ENCODE measurements at regions not wholly inside any gene's neighbourhood (a gene's known extent, or its start where the extent isn't known, plus 50 kb on each side); places are given as distances from the start of the nearest gene placed in this dataset.

- TF ChIP-seq BCL3 (IDR thresholded peaks at IDR 0.05; ENCODE audit: borderline replicate concordance, insufficient read depth, low read depth, low read length, poor library complexity, severe bottlenecking) (no peak), POLR2A (IDR thresholded peaks at IDR 0.05; ENCODE audit: low read depth, low read length) (no peak), CTCF (IDR thresholded peaks at IDR 0.05 in 2 of 3, conservative IDR thresholded peaks at IDR 0.05 in 1 of 3; ENCODE audit: control insufficient read depth in 2 of 3, extremely low read depth in 1 of 3, insufficient read depth in 1 of 3, low read depth in 3 of 3, low read length in 3 of 3) (no peak), CEBPB (IDR thresholded peaks at IDR 0.05; ENCODE audit: borderline replicate concordance in 1 of 2, low read depth in 2 of 2, low read length in 2 of 2) (no peak), SUZ12 (IDR thresholded peaks at IDR 0.05; ENCODE audit: unreplicated experiment) (no peak)
Observed at GRCh38 chr1:217260676-217261075, 370.2 kb downstream of the GPATCH2 start.

Measured in GM12878 (cell line).